ENCODE measurements at regions not wholly inside any gene's neighbourhood (a gene's known extent, or its start where the extent isn't known, plus 50 kb on each side); places are given as distances from the start of the nearest gene placed in this dataset.

- TF ChIP-seq FOXA1 (IDR thresholded peaks at IDR 0.05) (no peak), FOXK2 (IDR thresholded peaks at IDR 0.05) (no peak)
Observed at GRCh38 chr5:104890767-104891166, 1328.2 kb upstream of the NUDT12 start.

All from HEK293T (cell line).